ENCODE measurements at regions not wholly inside any gene's neighbourhood (a gene's known extent, or its start where the extent isn't known, plus 50 kb on each side); places are given as distances from the start of the nearest gene placed in this dataset.

DNA sequence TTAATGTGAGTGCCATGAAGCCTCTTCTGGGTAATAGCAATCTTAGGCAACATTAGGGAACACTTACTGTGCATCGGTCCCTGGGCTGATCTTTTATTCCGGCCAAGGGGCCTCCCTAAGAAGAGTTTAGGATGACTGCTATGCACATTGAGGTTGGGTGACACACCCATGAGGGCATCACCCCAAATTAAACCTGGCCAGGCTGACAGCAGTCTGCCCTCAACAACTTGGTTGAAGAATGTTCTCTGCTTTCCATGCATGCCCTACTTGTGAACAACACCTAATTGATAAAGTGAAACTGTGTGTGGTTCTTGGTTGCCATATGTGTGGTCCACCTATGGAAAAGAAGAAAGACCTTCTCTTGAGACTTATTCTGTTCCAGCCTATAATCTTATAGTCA lies 1098.0 kb downstream of the BCL11B start:
- DNase-seq (no peak), ATAC-seq (replicated peaks) (peak; percentile 43)
- peak overlapping the region; percentile 49 to 89 for H3K27ac Mint-ChIP-seq
- H3K4me3 Mint-ChIP-seq = peak overlapping the region; percentile 60 to 71
- no peaks in the 10 kb centered on the region for H3K27me3 Mint-ChIP-seq
- peaks cover 67 to 74% of the 10 kb centered on the region in 2 donors for H3K4me1 Mint-ChIP-seq (ENCODE audit: low read depth in 2 of 2)
- no peaks in the 10 kb centered on the region for H3K9me3 Mint-ChIP-seq
- peaks cover 5% of the 10 kb centered on the region for H3K36me3 Mint-ChIP-seq (ENCODE audit: insufficient read depth)

DNA sequence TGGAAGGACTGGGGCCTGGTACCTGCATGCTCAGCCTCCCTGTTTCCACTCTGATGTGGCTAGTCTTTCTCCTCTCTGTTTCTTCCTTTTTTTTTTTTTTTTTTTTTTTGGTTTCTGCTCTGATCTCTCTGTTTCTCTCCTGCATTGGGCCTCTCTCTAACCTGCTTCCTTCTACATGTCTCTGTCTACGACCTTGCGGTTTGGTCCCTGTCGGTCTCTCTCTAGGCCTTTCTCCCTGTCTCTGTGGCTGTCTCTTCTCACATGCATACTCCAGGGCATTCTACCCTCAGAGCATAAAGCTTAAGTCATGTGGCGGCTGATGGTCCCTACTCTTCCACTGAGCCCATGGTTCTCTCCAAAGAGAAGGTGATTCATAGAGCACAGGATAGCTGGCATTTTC lies 1096.6 kb downstream of the BCL11B start:
- Mint-ChIP-seq H3K27me3 (no peaks in the 10 kb centered on the region), H3K4me1 (ENCODE audit: low read depth in 2 of 2) (peaks cover 59 to 72% of the 10 kb centered on the region in 2 donors), H3K9me3 (no peaks in the 10 kb centered on the region), H3K36me3 (ENCODE audit: insufficient read depth) (peaks cover 5% of the 10 kb centered on the region), H3K27ac (peak overlapping the region; percentile 49 to 89), H3K4me3 (peak overlapping the region; percentile 47 to 60)
- DNase-seq = no peak
- no peak for ATAC-seq (replicated peaks)

GRCh38 chr14:98175881-98176280 lies 1096.1 kb downstream of the BCL11B start:
- H3K4me1 Mint-ChIP-seq (ENCODE audit: low read depth in 2 of 2) = peaks cover 57 to 72% of the 10 kb centered on the region in 2 donors
- H3K27me3 Mint-ChIP-seq = no peaks in the 10 kb centered on the region
- ATAC-seq (replicated peaks) = no peak
- H3K36me3 Mint-ChIP-seq (ENCODE audit: insufficient read depth) = peaks cover 5% of the 10 kb centered on the region
- H3K9me3 Mint-ChIP-seq = no peaks in the 10 kb centered on the region
- DNase-seq = no peak
- peak overlapping the region; percentile 49 to 89 for H3K27ac Mint-ChIP-seq
- peak overlapping the region; percentile 47 to 60 for H3K4me3 Mint-ChIP-seq

DNA sequence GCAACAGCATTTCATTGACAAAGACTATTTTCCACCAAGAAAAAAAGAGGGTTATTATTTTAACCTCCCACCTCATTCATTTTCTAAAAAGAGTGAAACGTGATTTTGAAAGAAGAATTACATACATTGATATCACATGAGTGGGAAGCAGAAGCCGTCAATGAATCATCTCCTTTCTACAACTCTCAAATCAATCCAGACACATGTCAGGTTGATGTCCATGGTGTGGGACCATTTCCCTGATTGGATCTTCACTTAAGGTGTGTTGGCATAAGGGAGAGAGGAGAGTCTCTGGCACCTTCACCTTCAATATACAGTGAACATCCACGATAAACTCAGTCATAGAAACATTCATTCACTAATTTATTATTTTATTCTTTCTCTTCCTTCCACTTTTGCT lies 1095.1 kb downstream of the BCL11B start:
- Mint-ChIP-seq H3K4me3 (no peak overlapping the region), H3K4me1 (ENCODE audit: low read depth in 2 of 2) (peaks cover 51 to 71% of the 10 kb centered on the region in 2 donors), H3K27me3 (no peaks in the 10 kb centered on the region), H3K36me3 (ENCODE audit: insufficient read depth) (peaks cover 5% of the 10 kb centered on the region), H3K27ac (peak overlapping the region; percentile 49 to 89), H3K9me3 (no peaks in the 10 kb centered on the region)
- DNase-seq (no peak), ATAC-seq (replicated peaks) (no peak)

GRCh38 chr14:98177551-98177950 lies 1094.4 kb downstream of the BCL11B start:
- H3K36me3 Mint-ChIP-seq (ENCODE audit: insufficient read depth) = peaks cover 5% of the 10 kb centered on the region
- H3K27ac Mint-ChIP-seq = peak overlapping the region; percentile 17 to 89
- H3K9me3 Mint-ChIP-seq = no peaks in the 10 kb centered on the region
- H3K27me3 Mint-ChIP-seq = no peaks in the 10 kb centered on the region
- H3K4me1 Mint-ChIP-seq (ENCODE audit: low read depth in 2 of 2) = peaks cover 47 to 77% of the 10 kb centered on the region in 2 donors
- ATAC-seq (replicated peaks) (no peak), DNase-seq (no peak)
- H3K4me3 Mint-ChIP-seq = no peak overlapping the region

GRCh38 chr14:98181241-98181640 lies 1090.8 kb downstream of the BCL11B start:
- Mint-ChIP-seq H3K9me3 (peaks cover 3 to 7% of the 10 kb centered on the region in 2 donors), H3K4me1 (ENCODE audit: low read depth in 2 of 2) (peaks cover 48 to 78% of the 10 kb centered on the region in 2 donors), H3K36me3 (ENCODE audit: insufficient read depth) (no peaks in the 10 kb centered on the region), H3K4me3 (no peak overlapping the region), H3K27me3 (no peaks in the 10 kb centered on the region), H3K27ac (no peak overlapping the region)
- DNase-seq = no peak
- ATAC-seq (replicated peaks) = no peak

DNA sequence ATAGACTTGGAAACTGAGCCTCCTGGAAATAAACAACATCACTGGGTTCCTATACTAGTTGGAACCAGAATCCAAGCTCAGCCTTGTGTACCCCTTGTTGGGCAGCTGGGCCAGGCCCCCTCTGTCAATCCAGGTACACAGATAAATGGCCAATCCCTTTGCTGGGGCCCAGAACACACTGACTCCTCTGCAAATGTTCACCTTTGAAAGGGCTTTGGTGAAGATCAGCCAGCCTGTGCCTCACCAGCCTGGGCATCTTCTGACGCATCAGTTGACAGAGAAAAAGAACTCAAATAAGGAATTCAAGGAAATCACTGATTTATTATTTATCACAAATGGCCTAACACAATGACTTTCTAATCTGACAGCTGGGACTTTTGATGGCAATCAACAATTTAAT lies 1090.2 kb downstream of the BCL11B start:
- no peak overlapping the region for H3K4me3 Mint-ChIP-seq
- no peak for DNase-seq

GRCh38 chr14:98182393-98183055 lies 1089.5 kb downstream of the BCL11B start:
- DNase-seq (no peak), ATAC-seq (replicated peaks) (no peak)
- peak overlapping the region; percentile 47 to 80 for H3K4me3 Mint-ChIP-seq
- H3K27ac Mint-ChIP-seq = peak overlapping the region; percentile 29 to 89
- H3K36me3 Mint-ChIP-seq (ENCODE audit: insufficient read depth) = no peaks in the 10 kb centered on the region
- no peaks in the 10 kb centered on the region for H3K27me3 Mint-ChIP-seq
- peaks cover 3 to 7% of the 10 kb centered on the region in 2 donors for H3K9me3 Mint-ChIP-seq
- peaks cover 51 to 76% of the 10 kb centered on the region in 2 donors for H3K4me1 Mint-ChIP-seq (ENCODE audit: low read depth in 2 of 2)

More for the DNA sequence above, 1090.2 kb downstream of the BCL11B start:
- Mint-ChIP-seq H3K9me3 (peaks cover 3 to 7% of the 10 kb centered on the region in 2 donors), H3K27me3 (no peaks in the 10 kb centered on the region), H3K4me1 (ENCODE audit: low read depth in 2 of 2) (peaks cover 48 to 76% of the 10 kb centered on the region in 2 donors), H3K27ac (peak overlapping the region in 1 of 2 donors; percentile 89), H3K36me3 (ENCODE audit: insufficient read depth) (no peaks in the 10 kb centered on the region)
- ATAC-seq (replicated peaks) = no peak

DNA sequence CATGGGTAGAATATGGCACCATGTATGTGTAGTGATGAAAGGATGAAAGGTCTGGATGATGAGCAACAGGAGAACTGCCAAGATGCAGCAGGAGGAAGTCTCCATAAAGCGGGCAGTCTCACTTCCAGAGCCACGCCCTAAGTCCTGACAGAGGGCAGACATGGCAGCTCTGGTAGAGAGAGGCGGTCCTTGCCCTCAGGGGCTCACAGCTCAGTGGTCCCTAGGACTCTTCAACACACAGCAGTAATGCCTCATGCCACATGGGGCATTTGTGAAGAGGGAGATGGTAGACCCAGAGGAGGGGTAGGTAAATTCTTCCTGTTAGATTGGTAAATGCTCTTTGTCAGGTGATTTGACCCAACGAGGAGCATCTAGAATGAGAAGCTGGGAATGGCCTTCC lies 1088.4 kb downstream of the BCL11B start:
- peaks cover 60 to 81% of the 10 kb centered on the region in 2 donors for H3K4me1 Mint-ChIP-seq (ENCODE audit: low read depth in 2 of 2)
- H3K27me3 Mint-ChIP-seq = no peaks in the 10 kb centered on the region
- DNase-seq (no peak), ATAC-seq (replicated peaks) (no peak)
- peak overlapping the region; percentile 29 to 89 for H3K27ac Mint-ChIP-seq
- no peaks in the 10 kb centered on the region for H3K36me3 Mint-ChIP-seq (ENCODE audit: insufficient read depth)
- H3K9me3 Mint-ChIP-seq = peaks cover 3 to 7% of the 10 kb centered on the region in 2 donors
- peak overlapping the region; percentile 47 to 80 for H3K4me3 Mint-ChIP-seq

- Mint-ChIP-seq H3K4me3 (peak overlapping the region; percentile 74 to 80), H3K27me3 (no peaks in the 10 kb centered on the region), H3K36me3 (ENCODE audit: insufficient read depth) (peaks cover 3% of the 10 kb centered on the region), H3K4me1 (ENCODE audit: low read depth in 2 of 2) (peaks cover 69 to 90% of the 10 kb centered on the region in 2 donors), H3K9me3 (peaks cover 3 to 7% of the 10 kb centered on the region in 2 donors), H3K27ac (peak overlapping the region; percentile 89 to 90)
- ATAC-seq (replicated peaks) (no peak), DNase-seq (no peak)
Observed at GRCh38 chr14:98184457-98184856, 1087.5 kb downstream of the BCL11B start.

DNA sequence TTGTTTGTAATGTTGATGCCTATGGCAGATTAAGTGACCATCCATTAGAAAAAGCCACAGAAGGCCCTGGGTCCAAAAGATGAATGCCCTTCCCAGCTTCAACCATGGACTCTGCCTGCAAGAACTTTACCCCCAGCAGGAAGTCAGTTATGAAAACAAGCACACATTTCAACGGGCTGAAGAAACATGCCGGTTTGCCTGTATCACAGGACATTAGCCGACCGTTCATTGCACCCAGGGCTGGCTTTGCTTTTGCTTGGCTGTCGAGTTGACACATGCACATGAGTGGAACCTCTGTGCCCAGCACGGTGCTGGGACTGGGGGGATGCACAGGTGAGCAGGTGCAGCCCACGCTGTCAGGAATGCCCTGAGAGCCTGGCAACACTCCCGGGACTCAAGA lies 1087.0 kb downstream of the BCL11B start:
- peaks cover 3 to 7% of the 10 kb centered on the region in 2 donors for H3K9me3 Mint-ChIP-seq

GRCh38 chr14:98186140-98186539 lies 1085.9 kb downstream of the BCL11B start:
- peak overlapping the region; percentile 89 to 90 for H3K27ac Mint-ChIP-seq

More for the DNA sequence above, 1087.0 kb downstream of the BCL11B start:
- peaks cover 3% of the 10 kb centered on the region for H3K36me3 Mint-ChIP-seq (ENCODE audit: insufficient read depth)
- no peaks in the 10 kb centered on the region for H3K27me3 Mint-ChIP-seq
- peak overlapping the region; percentile 89 to 90 for H3K27ac Mint-ChIP-seq
- DNase-seq (no peak), ATAC-seq (replicated peaks) (no peak)
- peaks cover 75 to 91% of the 10 kb centered on the region in 2 donors for H3K4me1 Mint-ChIP-seq (ENCODE audit: low read depth in 2 of 2)
- peak overlapping the region; percentile 74 to 80 for H3K4me3 Mint-ChIP-seq

GRCh38 chr14:98187281-98187680 lies 1084.7 kb downstream of the BCL11B start:
- H3K4me3 Mint-ChIP-seq = peak overlapping the region; percentile 28 to 63
- H3K4me1 Mint-ChIP-seq (ENCODE audit: low read depth in 2 of 2) = peaks cover 84 to 97% of the 10 kb centered on the region in 2 donors
- H3K27ac Mint-ChIP-seq = peak overlapping the region; percentile 39 to 94
- peaks cover 3 to 7% of the 10 kb centered on the region in 2 donors for H3K9me3 Mint-ChIP-seq
- H3K36me3 Mint-ChIP-seq (ENCODE audit: insufficient read depth) = peaks cover 3% of the 10 kb centered on the region
- no peaks in the 10 kb centered on the region for H3K27me3 Mint-ChIP-seq
- no peak for ATAC-seq (replicated peaks)
- DNase-seq = no peak

More at GRCh38 chr14:98186140-98186539, 1085.9 kb downstream of the BCL11B start:
- Mint-ChIP-seq H3K27me3 (no peaks in the 10 kb centered on the region), H3K36me3 (ENCODE audit: insufficient read depth) (peaks cover 3% of the 10 kb centered on the region), H3K9me3 (peaks cover 3 to 7% of the 10 kb centered on the region in 2 donors), H3K4me3 (peak overlapping the region in 1 of 2 donors; percentile 80), H3K4me1 (ENCODE audit: low read depth in 2 of 2) (peaks cover 82 to 95% of the 10 kb centered on the region in 2 donors)
- no peak for ATAC-seq (replicated peaks)
- no peak for DNase-seq

GRCh38 chr14:98189062-98189461 lies 1082.9 kb downstream of the BCL11B start:
- Mint-ChIP-seq H3K27ac (peak overlapping the region; percentile 88 to 94), H3K27me3 (no peaks in the 10 kb centered on the region), H3K9me3 (peaks cover 0 to 1% of the 10 kb centered on the region in 2 donors), H3K36me3 (ENCODE audit: insufficient read depth) (peaks cover 3% of the 10 kb centered on the region), H3K4me3 (peak overlapping the region; percentile 63 to 73), H3K4me1 (ENCODE audit: low read depth in 2 of 2) (peaks cover 76 to 85% of the 10 kb centered on the region in 2 donors)
- no peak for DNase-seq
- peak; percentile 57 for ATAC-seq (replicated peaks)
